NOMO-1 treated with DMSO at 0.1 percent for 48 hours (cell line): ENCODE measurements at regions not wholly inside any gene's neighbourhood (a gene's known extent, or its start where the extent isn't known, plus 50 kb on each side); places are given as distances from the start of the nearest gene placed in this dataset.

Source experiments
- DNase-seq: peaks from one replicate; lab custom pipeline; 2025; ENCODE audit not compliant: unreplicated experiment; lab: John Stamatoyannopoulos, UW

DNA sequence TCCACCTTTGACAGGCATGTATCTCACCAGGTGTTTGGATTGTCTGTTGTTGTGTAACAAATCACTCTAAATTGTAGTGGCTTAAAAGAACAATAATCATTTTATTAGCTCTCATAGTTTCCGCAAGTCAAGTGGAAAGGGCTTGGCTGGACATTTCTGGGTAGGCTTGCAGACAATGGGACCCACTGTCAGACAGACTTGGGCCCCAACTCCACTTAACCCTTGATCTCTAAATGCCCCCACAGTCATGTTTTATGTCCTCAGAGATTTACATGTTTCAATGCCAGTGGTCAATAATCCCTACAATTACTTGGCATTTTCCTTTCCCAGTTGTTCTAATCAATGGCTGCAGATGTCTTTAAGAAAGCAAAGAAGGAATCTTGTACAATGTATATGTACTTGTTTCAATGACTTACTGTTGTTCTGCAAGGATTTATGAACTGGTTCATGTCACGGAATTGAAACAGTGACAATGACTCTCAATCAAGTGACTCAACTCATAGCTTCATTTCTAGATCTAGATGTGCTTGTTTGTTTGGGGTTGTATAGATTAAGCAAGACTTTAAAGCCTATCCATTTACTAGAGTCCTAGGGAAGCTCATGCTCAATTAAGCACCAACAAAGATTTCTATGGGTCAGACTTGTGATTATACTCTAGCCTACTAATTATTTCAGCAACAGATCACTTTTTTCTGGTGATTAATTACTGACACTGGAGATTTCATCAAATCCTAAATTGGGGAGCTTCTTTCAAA, 510.1 kb upstream of the NBEA start:
- no peak for DNase-seq

DNA sequence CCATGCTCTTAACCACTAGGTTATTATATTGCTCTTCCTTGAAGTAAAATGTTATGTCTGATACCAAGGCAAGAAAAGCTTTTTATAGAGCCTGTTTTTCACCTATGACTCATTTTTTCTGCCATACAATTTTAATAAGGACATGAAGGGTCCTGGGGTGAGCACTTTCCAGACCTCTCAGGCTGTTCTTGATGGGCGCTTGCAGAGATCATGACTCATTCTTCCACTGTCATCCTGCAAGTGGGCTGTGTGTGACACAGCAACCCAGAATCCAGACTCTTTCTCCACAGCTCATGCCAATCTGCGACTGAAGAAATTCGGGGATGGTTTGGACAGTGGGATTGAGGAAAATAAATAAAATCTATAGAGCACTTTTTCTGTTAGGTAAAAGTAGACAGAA, 506.7 kb upstream of the NBEA start:
- DNase-seq: no peak

- no peak for DNase-seq
These were observed 504.2 kb upstream of the NBEA start for GRCh38 chr13:34437873-34438272.

DNA sequence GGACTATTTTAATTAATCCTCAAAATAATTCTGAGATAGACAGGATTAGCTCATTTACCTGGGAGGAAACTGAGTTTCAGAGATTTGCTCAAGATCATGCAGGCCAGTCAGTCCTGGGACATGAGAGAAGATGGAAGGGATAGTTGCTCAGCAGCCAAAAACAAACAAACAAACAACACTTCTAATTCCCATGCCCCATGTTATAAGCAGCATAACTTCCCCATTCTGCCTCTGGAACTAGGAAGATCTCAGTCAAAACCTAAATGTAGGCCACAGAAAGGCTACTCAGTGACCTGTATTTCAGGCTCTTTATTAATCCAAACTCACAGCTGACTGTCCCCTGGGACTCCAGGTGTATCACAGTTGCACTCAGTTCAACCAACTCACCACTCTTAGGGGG, 489.2 kb upstream of the NBEA start:
- DNase-seq: no peak

GRCh38 chr13:34458756-34459715, 483.0 kb upstream of the NBEA start:
- DNase-seq: no peak

DNA sequence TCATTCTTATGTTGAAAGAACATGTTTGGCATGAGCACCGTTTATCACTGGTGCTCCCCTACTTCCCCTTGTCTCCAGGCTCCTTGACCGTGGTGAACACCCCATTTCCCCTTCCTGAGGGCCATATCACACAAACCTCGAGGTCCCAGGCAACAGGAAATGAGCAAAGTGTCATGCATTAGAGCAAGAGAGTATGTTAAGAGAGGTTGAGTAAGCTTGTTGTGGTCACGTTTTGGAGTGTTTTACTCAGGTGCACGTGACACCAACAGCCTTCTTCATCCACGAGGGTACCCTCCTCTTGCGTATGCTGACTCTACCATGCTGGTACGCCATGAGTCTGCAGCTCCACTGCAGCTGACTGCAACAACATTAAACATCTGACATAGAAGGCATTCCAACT, 482.2 kb upstream of the NBEA start:
- DNase-seq: peak; percentile 8

DNA sequence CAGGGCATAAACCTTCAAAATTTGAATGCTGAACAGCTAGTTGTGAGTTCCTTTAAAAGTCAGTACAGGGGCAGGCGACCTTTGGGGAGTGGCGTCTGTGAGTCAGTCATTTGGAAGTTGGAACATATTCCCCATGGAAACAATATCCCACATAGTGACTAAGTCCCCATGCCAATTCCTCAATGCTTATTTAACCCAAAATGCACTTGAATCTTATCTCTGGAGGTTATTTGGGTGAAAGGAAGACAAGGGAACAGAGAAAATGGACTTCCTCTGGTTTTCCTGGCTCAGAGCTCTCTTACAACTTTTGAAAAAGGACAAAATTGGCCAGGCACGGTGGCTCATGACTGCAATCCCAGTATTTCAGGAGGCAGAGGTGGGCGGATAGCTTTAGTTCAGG, 479.2 kb upstream of the NBEA start:
- DNase-seq: no peak

- no peak for DNase-seq
These were observed 478.1 kb upstream of the NBEA start for GRCh38 chr13:34464011-34464410.

DNA sequence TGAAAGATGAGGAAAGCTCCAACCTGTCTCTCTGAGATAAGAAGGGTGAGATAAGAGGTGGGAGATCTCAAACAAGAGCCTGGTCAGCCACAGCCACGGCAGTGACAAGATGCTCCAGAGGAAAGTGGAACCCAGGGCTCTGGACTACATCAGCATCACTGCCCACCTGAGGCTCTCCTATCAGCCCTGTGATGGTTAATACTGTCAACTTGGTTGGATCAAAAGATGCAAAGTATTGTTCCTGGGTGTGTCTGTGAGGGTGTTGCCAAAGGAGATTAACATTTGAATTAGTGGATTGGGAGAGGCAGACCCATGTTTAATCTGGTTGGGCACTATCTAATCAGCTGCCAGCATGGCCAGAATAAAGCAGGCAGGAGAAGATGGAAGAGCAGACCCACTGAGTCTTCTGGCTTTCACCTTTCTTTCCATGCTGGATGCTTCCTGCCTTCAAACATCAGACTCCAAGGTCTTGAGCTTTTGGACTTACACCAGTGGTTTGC, 476.6 kb upstream of the NBEA start:
- no peak for DNase-seq

- DNase-seq: no peak
These were observed 475.8 kb upstream of the NBEA start for GRCh38 chr13:34466301-34466700.

- DNase-seq: no peak
These were observed 474.5 kb upstream of the NBEA start for GRCh38 chr13:34467450-34468083.

- no peak for DNase-seq
These were observed 472.7 kb upstream of the NBEA start for GRCh38 chr13:34469196-34469986.

DNA sequence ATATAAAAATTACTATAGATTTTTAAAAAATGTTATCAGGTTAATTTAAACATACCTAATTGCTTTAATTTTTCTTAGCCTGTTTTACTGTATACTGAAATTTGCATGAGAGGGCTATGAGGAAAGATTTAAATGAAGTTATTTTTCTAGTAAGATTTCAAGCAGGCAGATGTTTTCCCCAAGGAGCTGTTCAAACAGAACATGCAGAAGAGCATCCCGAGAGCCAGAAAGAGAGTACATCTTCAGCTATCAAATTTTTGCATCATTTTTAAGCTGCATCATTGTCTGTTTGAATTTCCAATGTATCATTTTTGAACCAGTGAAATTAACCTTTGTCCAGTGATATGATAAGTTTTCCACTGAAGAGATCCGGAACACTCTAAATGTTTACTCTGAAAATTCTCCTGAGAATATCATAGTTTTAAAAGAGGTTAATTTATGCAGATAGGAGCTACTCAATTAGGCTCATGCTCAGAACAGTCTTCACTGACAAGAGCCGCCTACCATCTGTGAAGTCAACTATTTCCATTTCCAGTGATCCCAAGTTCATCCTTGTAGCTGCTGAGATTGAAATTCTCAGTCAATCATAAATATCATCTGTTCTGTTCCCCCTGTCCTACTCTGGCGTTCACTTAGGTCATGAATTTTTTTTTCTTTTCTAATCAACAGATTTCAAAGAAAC, 467.7 kb upstream of the NBEA start:
- DNase-seq: no peak

- DNase-seq: no peak
These were observed 463.7 kb upstream of the NBEA start for GRCh38 chr13:34478376-34478775.

- DNase-seq: no peak
These were observed 440.1 kb upstream of the NBEA start for GRCh38 chr13:34502011-34502410.

- no peak for DNase-seq
These were observed 439.4 kb upstream of the NBEA start for GRCh38 chr13:34502621-34503020.

GRCh38 chr13:34506796-34507195, 435.3 kb upstream of the NBEA start:
- no peak for DNase-seq

GRCh38 chr13:34507630-34508029, 434.4 kb upstream of the NBEA start:
- DNase-seq: no peak

DNA sequence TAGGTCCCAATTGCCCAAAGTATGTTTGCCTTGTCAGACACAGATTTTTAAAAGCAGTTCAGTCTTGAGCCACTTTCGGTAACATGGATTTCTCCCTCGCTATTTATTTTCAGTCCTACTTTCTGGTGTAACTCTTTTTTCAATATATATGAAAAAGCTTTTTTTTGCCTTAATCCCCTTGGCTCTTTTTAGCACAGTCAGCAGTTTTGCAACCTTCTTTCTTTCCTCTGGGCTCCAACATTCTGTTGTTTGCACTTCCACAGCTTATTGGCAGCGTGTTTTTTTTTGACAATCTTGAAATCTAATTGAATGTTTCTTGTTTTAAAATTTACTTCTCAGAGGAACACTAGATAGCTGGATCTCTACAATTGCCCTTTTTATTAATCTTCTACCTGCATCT, 429.3 kb upstream of the NBEA start:
- no peak for DNase-seq

- DNase-seq: no peak
These were observed 428.5 kb upstream of the NBEA start for GRCh38 chr13:34513526-34513925.
